Renal cortex interstitium (tissue), 11 donors: ENCODE measurements at regions not wholly inside any gene's neighbourhood (a gene's known extent, or its start where the extent isn't known, plus 50 kb on each side); places are given as distances from the start of the nearest gene placed in this dataset.

Experiments
- DNase-seq, 11 donors: peaks; one replicate each; pipeline ENCODE4 v3.0.0-alpha.2; 2013; ENCODE audit warnings: low read depth in 9 of 11, low spot score in 4 of 11; ENCODE audit errors: extremely low read depth in 1 of 11

DNA sequence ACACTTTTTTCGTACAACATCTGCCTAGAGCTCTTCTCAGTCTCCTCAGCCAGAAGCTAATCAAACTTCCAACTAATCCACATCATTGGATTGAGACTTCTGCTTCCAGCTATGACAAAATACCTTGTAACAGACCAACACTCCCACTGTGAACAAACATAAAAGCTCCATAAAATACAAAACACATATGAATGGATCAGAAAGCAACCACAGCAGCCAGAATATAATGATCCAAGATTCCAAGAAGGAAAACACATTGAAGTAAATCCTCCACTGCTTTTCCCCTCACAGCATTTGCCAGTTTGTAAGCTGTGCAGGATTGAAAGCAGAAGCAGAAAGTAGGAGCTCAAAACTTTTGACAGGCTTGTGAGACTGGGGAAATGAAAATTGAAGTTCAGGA, 863.2 kb downstream of the TUSC7 start:
- no peak for DNase-seq

DNA sequence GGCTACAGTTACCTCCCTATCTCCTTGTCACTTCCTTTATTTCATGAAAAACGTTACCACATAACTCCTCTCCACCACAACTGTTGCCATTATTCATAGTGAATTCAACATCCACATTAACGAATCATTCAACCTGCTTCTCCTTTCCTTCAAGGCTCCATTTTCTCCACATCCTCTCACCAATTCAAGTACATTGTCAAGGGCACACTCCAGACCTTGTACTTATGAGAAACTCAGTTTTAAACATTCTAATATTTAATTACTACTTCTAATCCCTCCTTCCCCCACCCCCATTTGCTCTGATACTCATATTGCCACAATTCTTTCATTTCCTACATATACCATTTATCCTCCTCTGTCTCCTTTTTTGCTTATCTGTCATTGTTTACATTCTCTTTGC, 871.2 kb downstream of the TUSC7 start:
- DNase-seq, result no peak

DNA sequence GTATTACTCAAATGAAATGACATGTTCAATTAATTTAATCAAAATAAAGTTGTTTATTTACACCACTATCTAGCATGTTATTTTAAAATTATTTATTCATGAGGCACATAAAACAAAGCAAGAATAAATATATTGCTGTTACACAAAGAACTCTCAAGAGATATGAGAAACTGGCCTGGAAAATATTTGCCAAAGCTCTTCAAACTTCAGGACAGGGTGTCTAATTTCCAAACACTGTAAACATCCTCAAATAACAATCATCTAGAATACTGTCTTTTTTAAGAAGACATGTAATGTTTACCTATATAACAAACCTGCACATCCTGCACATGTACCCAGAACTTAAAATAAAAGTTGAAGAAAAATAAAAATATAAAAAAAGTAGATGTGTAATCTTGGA, 876.6 kb downstream of the TUSC7 start:
- DNase-seq, result no peak

DNA sequence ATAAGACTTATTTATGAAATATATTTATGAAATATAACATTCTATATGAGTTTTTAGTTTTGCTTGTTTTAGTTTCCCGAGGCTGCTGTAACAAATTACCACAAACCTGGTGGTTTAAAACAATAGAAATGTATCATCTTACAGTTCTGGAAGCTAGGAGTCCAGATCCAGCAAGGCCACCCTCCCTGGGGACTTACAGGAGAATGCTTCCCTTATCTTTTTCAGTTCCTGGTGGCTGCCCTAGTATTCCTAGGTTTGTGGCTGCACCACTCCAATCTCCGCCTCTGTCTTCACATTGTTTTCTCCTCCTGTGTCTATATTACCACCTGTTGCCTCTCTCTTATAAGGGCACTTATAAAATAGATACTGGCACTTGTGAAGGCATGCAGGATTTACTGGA, 877.8 kb downstream of the TUSC7 start:
- DNase-seq, result no peak

DNA sequence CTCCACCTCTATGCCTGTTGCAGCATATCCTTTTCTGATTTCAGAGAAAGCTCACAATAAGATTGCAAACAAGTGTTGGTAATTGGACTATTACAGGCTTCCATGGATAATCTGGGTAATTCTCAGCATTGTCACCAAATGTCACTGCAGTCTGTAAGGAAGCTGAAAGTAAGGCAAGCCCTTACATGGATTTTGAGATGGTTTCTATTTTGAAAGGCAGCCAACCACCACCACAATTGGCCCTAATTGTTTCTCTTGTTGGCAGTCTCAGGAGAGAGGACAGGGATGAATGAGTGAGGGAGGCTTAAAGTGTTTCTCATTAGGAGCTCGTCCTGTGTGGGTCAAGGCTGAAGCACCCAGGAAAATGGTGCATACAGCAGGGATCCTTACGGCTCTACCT, 879.9 kb downstream of the TUSC7 start:
- no peak for DNase-seq

DNA sequence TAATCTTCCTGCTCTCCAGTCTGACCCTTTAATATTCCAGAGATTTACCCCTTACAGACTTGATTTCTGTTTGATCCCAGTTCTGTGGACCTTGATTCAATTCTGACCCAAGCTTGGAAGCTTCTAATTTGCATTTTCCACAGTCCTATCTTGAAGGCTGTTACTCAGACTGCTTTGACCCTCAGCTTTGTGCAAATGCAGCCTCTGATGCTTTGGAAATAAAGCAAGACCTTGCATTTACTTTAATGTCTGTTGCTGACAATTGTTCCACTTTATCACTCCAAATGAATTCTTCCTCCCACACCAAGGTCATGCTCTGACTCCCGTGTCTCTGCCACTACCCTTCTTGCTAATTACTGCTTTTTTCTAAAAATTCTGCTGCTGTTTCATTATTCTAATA, 886.0 kb downstream of the TUSC7 start:
- peak in 1 of 11 donors; percentile 11 for DNase-seq

DNA sequence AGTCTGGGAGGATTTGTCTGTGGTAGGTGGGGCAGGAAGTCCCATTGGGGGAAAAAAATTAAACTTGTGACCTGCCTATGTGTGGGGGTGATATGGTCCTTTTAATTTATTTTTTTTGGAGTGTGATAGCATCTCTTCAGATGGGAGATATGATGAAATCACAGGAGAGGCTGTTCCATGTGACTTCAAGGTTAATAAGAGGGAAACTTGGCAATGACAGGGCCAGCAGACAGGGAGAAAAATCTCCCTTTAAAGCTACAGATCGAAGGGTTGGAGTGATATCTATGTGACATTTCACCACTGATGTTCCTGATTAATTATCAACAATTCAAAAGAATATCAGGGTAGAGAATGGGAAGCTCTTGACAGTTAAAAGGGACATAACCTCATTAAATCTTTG, 886.9 kb downstream of the TUSC7 start:
- DNase-seq, result no peak

DNA sequence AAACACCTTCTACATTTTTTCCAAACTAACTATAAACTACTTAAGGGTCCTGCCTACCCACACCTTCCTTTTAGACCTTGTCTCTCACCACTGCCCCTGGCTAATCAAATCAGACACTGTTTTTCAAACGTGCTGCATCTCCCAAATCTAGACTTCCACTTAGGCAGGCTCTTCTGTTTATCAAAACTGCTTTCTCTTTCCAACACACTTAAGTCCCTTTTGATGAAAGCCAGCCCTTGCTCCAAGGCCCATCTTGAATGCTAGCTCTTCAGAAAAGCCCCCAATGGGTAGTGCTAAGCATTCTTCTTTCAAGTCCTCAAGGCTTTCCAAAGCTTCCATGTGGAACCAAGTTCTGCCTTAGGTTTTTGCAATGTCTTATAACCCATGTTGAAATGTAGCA, 888.3 kb downstream of the TUSC7 start:
- no peak for DNase-seq

DNA sequence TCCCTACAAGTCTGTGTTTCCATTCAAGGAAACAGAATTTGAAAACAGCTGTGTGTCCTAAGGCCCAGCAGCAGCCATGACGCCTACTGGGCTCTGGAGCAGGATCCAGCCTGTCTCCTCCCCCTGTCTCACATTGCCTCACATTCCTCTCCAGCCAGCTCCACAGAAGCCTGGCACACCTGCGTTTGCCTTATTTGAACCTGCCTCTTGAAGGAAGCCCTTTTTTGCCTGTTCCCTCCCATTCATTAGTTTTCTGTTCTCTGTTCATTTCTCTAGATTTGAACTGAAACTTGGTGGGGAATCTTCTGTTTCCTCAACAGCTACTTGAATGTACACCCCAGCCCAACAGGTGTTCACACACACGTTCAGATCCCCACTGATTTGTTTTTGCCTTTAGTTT, 890.5 kb downstream of the TUSC7 start:
- DNase-seq, result no peak

DNA sequence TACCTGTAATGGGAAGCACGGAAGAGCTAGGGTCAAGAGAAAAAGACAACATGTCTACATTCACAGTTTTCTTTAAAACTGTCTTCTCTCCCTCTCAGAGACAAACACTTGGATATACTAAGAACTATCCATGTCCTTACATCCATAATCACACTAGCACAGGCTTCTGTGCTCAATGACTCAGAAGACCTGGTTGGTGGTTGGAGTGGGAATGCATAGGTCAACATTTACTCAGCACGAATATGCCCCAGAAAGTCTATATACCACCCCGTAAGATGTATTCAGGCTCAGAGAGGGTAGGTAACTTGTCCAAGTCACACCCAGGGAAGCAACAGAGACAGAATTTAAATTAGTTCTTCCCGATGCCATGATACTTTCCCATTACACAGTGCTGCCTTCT, 891.1 kb downstream of the TUSC7 start:
- no peak for DNase-seq

DNA sequence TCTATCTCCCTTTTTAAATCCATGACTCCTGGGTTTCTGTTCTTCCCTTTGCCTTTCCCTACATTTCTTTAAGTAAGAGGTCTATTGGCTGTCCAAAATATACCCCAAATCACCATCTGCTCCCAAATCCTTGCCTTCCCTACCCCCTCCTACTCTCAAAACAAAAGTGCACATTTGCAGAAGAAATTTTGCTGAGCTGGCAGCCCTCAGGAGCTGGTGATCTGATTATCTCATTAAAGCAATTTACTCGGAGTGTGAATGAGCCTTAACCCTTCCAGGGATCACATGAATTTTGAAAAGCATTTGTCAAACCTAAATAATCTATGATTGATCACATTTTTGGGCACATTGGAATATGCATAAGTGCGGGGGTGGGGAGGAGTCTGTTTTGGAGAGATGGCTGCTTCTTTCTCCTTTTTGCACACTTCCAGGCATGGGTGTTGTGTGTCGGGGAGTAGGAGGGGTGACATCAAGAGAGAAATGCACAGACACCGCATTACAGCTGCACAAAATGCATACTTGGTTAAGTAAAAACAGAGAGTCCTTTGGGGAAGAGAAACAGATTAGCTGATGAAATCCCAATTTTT, 892.6 kb downstream of the TUSC7 start:
- DNase-seq, result no peak

DNA sequence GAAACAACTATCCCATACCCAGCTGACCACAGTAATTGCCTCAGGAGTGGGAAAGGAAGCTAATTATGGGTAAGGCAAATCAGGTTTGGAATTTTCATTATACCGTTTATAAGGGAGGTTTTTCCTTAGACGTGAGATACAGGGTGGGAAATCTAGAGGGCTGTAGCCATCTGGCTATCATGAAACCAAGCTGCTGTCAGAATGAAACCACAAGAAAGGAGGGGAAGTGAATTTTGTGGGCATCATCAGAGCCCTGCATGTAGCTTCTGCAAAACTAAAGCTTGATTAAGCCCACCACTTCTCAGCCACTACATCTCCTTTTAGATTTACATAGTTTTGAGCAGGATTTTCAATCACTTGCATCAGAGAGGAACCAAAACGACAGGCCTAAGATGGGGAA, 893.5 kb downstream of the TUSC7 start:
- DNase-seq, result no peak

DNA sequence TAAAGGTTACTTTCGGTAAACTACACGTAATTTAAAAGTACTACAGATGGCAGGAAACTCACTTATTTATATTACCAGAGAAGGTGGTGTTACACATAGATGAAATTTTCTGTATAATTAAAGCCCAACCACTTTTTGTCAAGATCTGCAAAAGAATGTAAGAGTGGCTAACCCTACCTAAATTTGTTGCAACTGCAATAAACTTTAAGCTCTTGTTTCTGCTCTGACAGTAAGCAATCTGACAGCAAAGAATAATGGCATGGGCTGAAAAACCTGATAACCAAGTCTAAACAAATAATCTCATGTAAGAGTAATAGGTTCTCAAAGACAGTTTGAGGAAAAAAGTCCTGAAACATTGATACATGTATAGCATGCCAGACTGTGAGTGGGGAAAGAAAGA, 897.3 kb downstream of the TUSC7 start:
- peak in 2 of 11 donors; percentile 26 to 30 for DNase-seq

DNA sequence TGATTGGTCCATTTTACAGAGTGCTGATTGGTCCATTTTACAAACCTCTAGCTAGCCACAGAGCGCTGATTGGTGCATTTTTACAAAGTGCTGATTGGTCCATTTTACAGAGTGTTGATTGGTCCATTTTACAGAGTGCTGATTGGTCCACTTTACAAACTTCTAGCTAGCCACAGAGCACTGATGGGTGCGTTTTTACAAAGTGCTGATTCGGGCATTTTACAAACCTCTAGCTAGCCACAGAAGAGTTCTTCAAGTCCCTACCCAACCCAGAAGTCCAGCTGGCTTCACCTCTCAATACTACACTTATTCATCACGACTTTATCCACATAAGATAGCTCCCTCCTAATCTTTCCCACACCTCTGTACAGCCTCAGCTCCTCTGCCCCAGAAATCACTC, 899.8 kb downstream of the TUSC7 start:
- DNase-seq, result no peak

DNA sequence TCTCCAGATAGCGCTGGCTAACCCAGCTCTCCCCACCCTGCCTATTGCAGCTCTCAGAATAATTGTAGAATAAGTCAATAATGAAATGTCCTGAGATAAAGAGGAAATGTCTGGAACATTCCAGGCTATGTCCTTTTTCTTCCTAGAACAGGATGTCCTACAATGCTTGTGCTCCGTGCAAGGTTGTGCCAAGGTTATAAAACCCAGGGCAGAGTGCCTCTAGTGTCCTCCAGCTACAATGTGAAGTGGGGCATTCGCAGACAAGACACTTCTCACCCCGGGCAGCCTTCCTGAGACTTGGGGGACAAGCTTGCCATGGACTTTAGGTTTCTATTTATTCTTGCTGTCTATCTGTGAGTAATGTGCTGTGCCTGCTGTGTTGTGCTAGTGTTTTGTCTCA, 900.6 kb downstream of the TUSC7 start:
- DNase-seq, result no peak

DNA sequence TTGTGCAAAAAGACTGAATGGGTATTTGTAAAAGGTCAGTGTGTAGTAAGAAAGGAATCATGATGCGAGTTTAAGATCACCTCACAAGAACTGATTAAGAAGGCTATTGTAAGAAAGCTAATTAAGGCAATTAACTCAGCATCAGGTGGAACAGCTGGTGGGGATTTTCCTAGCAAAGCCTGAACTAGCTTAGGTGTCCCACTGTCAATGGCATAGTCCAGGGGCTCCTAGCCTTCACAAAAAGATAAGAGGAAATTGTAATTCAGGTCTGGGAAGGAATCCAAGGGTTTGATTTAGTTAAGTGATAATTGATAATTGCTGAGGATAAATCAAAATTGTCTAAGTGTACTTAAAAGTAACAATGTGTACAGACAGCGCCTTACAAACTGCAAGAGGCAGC, 901.6 kb downstream of the TUSC7 start:
- no peak for DNase-seq

DNA sequence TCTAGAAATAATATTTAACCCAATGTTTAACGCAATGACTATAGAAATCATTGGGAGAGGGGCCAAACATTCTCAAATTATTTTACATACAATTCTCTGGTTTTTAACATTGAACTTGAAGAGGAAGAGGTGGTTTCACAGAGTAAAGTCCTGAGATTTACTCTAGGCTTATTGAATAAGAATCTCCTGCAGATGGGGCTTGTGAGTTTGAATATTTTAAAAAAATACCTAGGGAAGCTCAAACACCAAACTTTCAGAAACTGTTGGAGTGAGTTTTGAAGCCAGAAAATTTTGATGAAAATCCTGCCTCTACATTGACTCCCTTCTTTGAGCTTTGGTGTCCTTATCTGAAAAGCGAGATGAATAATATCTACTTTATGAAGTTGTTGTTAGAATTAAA, 906.6 kb downstream of the TUSC7 start:
- DNase-seq, result no peak

DNA sequence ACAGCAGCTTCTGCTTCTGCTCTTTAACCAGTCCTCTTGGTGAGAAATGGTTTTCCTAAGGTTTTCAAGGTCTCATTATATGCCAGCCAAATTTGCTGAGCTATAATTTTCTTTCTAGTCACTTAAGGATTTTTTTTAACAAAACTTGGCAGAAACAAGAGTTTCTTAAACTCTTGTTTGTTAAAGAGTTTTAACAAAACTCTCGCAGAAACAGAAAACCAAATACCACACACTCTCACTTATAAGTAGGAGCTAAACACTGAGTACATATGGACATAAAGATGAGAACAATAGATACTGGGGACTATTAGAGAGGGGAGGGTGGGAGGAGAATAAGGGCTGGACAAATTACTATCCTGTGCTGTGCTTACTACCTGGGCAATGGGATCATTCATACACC, 908.3 kb downstream of the TUSC7 start:
- DNase-seq, result no peak

DNA sequence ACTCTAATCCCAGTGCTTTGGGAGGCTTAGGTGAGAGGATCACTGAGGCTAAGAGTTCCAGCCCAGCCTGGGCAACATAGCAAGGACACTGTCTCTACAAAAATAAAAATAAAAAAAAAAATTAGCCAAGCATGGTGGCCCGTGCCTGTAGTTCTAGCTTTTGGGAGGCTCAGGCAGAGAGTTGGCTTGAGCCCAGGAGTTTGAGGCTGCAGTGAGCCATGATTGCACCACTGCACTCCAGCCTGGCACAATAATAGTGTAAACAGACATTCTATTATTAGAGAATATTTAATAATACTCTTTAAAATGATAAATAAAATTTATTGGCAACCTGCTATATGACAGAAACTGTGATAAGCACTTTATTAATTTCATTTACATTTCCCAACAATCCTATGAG, 908.9 kb downstream of the TUSC7 start:
- no peak for DNase-seq

DNA sequence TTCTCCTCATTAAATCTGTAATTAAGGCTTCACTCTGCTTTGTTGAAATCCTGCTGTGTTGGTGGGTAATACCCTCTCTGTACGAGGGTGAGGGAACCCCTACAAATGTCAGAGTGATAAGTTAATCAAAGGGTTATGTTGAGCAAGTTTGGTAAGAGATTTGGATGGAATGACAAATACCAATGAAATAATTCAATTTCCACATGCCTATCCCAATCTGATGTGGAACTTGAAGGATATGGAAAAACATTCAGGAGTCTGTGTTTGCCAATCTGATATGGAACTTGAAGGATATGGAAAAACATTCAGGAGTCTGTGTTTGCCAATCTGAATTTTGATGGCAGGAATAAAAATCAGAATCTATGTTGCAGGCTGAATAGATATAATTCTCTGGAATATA, 910.2 kb downstream of the TUSC7 start:
- DNase-seq, result no peak

DNA sequence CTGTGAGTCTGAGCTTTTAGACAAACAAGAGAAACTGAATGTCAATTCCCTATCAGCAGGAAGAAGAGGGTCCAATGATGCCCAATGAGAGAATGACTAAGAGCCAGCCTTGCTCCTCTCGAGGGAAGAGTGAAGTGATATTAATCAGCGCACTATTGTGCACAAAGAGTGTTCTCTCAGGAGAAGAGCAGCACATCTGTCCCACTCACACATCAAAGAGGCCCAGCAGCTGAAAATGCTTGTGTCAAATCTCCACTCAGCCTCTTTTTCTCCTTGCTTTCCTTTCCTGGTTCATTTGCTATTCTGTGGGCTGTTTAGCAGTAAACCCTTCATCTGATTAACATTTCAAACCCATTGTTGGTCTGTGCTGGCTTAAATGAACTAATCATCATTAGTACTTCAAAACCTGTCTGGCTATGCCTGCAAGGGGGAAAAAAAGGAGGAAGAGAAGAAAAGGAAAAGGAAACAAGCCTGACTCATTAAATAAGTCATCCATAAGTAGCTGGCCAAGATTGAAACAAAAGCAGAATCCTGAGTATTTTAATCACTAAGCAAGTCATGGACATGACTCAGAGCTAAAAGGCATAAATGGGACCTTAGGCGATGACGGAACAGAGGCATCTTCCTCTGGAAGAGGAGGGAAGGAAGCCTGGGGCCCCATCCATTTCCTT, 912.7 kb downstream of the TUSC7 start:
- DNase-seq, result no peak
